NCI-H748 treated with DMSO at 0.1 percent for 48 hours (cell line): ENCODE measurements at regions not wholly inside any gene's neighbourhood (a gene's known extent, or its start where the extent isn't known, plus 50 kb on each side); places are given as distances from the start of the nearest gene placed in this dataset.
"Not testable (repeated sequence)": the region's sequence is repeated elsewhere in the genome, so short reads cannot be mapped to it uniquely, and the experiment has no call there.

ENCODE experiments used
- DNase-seq: peaks from one replicate; lab custom pipeline; 2025; lab: John Stamatoyannopoulos, UW

- no peak for DNase-seq
These were observed 227.7 kb upstream of the TMEM260 start for GRCh38 chr14:56351861-56352260.

GRCh38 chr14:56352999-56353398 lies 226.6 kb upstream of the TMEM260 start:
- DNase-seq: no peak

DNA sequence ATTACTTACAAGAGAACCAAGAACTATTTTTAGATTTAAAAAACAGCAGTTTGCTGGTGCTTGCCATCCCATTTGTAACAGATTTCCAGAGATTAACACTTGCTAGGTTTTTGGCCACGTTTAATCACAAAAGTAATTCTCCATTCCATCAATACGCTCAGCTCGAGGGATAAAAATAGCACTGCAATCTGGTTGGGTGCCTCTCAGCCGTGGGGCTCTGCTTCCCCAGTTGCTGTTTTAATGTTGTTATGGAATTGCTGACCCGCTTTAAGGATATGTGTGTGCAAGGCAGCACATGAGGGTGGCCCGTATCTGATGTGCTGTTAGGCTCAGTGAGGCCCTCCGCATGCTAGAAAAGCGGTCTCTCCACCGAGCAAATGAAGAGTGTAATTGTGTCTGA lies 222.2 kb upstream of the TMEM260 start:
- no peak for DNase-seq

GRCh38 chr14:56358275-56358674 lies 221.3 kb upstream of the TMEM260 start:
- DNase-seq: no peak

- DNase-seq: no peak
These were observed 220.6 kb upstream of the TMEM260 start for GRCh38 chr14:56358851-56359614.

DNA sequence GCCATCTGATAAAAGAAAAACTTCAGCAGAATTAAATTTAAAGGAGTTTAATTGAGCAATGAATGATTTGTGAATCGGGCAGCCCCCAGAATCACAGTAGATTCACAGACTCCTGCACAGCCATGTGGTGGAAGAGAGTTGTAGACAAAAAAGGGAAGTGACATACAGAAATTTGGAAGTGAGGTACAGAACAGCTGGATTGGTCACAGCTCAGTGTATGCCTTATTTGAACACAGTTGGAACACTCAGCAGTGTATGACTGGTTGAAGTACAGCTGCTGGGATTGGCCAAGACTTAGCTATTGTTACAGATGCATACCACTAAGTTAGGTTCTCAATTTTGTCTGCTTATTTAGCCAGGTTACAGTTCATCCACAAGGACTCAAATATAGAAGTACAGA lies 213.9 kb upstream of the TMEM260 start:
- not testable (repeated sequence) for DNase-seq

- no peak for DNase-seq
These were observed 212.2 kb upstream of the TMEM260 start for GRCh38 chr14:56367416-56367815.

DNA sequence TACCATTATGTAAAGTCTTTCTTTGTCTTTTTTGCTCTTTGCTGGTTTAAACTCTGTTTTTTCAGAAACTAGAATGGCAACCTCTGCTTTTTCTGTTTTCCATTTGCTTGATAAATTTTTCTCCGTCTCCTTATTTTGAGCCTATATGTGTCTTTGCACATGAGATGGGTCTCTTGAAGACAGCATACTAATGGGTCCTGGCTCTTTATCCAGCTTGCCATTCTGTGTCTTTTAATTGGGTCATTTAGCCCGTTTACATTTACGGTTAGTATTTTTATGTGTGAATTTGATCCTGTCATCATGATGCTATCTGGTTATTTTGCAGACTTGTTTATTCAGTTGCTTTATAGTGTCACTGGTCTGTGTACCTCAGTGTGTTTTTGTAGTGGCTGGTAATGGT lies 207.9 kb upstream of the TMEM260 start:
- DNase-seq: no peak

DNA sequence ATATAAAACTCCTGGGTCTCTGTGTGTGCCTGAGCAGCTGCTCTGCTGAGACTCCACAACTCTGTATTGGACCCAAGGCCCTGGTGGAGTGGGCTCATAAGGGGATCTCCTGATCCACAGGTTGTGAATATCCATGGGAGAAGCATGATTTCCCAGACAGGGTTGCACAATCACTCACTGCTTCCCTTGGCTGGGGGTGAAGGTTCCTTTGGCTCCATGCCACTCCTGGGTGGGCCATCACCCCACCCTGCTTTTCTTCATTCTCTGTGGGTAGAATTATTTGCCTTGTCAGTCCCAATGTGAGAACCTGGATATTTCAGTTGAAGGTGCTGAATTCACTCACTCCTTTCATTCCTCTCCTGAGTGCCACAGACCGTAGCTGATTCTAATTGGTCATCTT lies 205.2 kb upstream of the TMEM260 start:
- DNase-seq: no peak

GRCh38 chr14:56378046-56378445 lies 201.6 kb upstream of the TMEM260 start:
- DNase-seq: no peak

DNA sequence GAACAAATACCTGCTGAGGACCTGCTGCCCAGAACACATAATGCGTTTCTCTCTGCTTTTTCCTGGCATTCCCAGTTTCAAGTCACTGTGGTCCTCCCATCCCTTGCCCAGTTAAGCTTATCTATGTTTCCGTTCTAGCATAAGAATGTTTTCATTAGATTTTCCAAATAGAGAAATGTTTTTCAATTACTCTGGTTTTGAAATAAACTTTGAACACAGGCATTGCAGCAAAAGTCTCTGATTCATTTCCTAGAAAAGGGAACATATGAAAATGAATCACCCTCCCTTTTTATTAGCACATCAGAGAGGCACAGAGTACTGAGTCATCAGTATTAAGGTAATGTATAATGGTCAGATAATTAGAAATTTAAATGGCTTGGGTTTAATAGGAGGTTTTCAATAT lies 201.1 kb upstream of the TMEM260 start:
- no peak for DNase-seq

- DNase-seq: no peak
These were observed 199.6 kb upstream of the TMEM260 start for GRCh38 chr14:56379956-56380355.

DNA sequence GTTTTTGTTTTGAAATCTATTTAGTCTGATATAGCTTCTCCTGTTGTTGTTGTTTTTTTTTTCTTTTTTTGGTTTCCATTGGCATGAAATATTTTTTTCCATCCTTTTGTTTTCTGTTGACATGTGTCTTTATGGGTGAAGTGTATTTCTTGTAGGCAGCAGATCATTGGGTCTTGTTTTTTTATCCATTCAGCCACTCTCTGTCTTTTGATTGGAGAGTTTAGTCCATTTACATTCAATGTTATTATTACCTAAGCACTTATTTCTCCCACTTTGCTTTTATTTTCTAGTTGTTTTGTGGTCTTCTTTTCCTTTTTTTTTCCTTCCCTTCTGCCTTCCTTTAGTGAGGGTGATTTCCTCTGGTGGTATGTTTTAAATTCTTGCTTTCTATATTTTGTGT lies 193.6 kb upstream of the TMEM260 start:
- no peak for DNase-seq

GRCh38 chr14:56390859-56391258 lies 188.7 kb upstream of the TMEM260 start:
- no peak for DNase-seq

- no peak for DNase-seq
These were observed 184.6 kb upstream of the TMEM260 start for GRCh38 chr14:56394826-56395530.

- no peak for DNase-seq
These were observed 179.3 kb upstream of the TMEM260 start for GRCh38 chr14:56400109-56400825.

- DNase-seq: no peak
These were observed 166.8 kb upstream of the TMEM260 start for GRCh38 chr14:56412468-56413434.

DNA sequence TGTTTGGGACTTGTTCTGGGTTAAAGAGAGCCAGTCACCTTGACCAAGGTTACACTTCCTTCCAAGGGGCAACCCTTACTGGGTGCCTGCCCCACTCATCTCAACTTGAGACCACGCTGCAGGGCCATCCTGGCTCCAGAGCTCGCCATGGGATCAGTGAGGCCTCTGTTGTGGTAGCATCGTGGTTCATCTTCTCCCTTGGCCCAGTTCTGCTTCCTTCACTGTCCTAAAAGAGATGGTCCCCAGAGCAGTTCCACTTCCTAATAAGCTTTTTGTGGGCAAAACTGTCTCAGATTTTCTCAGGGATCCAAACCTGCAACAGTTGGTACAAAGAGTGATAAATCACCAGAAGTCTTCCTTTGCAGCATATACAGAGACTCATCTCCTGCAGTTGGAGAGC lies 165.9 kb upstream of the TMEM260 start:
- DNase-seq: no peak

DNA sequence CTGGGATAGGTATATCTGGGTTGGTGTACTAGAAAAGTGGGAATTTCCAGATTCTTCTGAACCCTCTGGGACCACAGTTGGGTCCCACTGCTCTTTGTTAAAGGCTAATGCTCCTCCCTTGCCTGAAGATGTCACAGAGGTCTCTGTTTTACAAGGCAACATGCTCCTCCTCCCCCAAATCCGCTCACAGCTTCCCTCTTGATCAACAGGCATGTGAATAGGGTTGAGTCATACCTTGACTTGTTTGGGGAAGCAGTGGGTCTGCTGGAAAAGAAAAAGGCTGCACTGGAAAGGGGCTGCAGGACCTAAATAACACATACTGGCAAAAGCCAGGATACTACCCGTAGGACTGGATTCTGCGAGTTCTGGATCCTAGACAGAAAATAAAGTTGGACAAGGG lies 165.4 kb upstream of the TMEM260 start:
- DNase-seq: no peak

- no peak for DNase-seq
These were observed 163.4 kb upstream of the TMEM260 start for GRCh38 chr14:56416213-56416612.

DNA sequence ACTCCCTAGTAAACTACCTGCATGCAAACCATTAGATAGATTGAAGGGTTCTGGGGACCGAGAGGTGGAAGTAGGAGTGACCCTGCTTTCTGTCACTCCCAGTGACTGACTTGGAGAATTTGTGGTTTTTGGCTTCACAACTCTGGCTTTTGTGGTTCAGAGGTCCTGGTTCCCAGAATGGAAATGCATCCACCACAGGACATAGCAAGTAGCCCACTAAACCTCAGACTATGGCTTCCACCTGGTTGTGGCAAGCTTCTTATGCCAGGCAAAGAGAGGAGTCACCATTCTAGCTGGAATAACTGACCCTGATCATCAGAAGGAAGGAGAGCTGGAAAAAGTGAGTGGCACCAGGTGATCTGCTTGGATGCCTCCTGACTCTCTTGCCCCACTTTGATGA lies 162.4 kb upstream of the TMEM260 start:
- no peak for DNase-seq

DNA sequence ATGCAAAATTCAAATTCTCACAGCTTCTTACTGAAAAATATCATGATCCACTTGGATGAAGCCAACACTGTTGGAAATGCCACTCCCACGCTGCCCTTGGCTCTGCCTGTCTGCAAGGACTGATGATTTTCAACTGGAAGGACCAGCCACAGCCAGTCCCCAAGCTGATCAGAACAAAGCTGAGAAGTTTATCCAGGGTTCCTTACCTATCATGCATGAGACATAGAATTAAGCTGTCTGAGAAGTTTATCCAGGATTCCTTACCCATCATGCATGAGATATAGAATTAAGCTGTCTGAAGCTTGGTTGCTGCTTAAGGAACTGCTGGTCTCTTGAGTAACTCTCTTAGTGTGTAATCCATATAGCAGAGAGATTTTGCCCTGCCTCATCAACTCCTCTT lies 159.8 kb upstream of the TMEM260 start:
- DNase-seq: no peak
